NCI-H1092 (cell line): ENCODE measurements at regions not wholly inside any gene's neighbourhood (a gene's known extent, or its start where the extent isn't known, plus 50 kb on each side); places are given as distances from the start of the nearest gene placed in this dataset.

Source experiments
- DNase-seq: peaks from one replicate; lab custom pipeline; 2025; lab: John Stamatoyannopoulos, UW

DNA sequence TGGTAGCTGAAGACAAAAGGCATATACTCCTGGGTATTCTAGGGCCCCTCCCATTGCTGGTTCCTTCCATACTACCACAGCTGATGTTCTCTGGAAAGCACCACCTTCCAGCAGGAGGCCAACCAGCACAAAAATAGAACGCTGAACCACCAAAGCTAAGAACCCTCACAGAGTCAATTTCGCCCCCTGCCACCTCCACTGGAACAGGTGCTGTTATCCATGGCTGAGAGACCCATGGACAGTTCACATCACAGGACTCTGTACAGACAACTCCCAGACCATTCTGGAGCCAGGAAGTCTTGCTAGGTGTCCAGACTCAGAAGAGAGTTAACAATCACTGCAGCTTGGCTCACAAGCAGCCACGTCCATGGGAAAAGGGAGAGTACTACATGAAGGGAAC is 1851.5 kb upstream of the NUDT12 start:
- DNase-seq: no peak

- no peak for DNase-seq
These were observed 1850.9 kb upstream of the NUDT12 start for GRCh38 chr5:105413406-105413990.

DNA sequence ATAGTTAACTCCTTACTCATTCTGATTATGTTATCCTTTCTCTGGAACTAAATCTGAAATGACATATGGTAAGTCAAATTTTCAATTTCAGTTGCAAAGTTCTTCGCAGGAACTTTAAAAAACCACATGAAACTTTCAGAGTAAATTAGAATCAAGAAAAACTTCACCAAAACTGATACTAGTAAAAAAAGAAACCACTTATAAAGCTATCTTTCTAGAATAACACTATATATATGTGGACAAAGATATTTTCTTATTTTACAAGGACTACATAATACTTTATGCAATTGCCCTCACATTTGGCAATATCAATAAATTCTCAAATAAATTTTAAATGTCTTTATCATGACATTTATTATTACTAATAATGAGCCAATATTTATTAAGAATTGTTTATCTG is 1847.1 kb upstream of the NUDT12 start:
- no peak for DNase-seq

DNA sequence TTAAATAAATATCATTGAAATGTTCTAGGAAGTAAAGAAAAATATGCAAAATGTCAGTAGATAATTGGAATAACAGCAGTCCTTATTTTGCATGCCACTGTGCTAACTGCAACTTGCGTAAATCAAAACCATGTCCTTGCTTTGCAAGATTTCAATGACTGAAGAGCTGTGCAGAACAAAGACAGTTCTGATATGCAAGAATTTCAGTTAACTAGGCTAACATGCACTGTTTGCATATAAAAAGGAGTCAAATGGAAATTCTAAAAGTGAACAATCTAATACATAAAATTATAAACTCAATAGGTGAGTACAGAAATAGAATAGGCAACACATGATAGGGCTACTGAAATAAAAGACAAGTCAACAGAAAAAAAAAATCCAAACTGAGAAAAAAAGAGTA is 1844.6 kb upstream of the NUDT12 start:
- no peak for DNase-seq

DNA sequence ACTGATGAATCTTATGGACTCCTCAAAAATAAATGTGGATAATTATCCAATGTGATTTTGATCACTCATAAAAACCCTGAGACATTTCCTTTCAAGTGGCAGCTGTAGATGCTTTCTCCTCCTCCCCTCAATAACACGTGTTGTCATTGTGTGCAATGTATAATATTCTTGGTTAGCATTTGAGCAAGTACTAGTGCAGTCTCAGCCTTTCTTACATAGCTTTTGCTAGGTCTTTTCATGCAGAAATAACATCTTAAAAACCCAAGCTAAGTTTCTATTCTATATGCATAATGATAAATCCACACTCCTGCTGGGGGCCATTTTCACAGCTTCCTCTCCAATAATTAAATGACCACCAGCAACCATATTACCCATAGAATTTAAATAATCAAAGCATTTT is 1835.2 kb upstream of the NUDT12 start:
- DNase-seq: no peak

DNA sequence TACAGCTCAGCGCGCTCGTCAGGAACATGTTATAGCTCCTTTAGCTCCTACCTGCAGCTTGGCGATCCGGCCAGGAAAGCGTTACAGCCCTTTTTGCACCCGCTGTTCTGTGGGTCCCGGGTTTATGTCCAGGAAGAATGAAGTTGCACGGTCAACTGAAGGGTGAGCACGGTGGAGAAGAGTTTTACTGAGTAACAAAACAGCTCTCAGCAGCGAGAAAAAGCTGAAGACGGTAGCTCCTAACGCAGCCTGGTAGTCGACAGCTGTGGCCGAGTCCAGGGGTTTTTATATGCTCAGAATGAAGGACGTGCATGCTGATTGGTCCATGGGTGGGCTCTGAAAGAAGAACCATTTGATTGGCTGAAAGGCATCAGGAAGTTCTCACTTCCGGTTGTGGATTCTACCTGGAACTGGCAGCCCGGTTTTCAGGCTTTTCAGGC is 1830.1 kb upstream of the NUDT12 start:
- no peak for DNase-seq

GRCh38 chr5:105392122-105392709 is 1829.6 kb upstream of the NUDT12 start:
- DNase-seq: no peak

- DNase-seq: no peak
These were observed 1817.5 kb upstream of the NUDT12 start for GRCh38 chr5:105380126-105380525.

- DNase-seq: no peak
These were observed 1808.6 kb upstream of the NUDT12 start for GRCh38 chr5:105371169-105371568.

DNA sequence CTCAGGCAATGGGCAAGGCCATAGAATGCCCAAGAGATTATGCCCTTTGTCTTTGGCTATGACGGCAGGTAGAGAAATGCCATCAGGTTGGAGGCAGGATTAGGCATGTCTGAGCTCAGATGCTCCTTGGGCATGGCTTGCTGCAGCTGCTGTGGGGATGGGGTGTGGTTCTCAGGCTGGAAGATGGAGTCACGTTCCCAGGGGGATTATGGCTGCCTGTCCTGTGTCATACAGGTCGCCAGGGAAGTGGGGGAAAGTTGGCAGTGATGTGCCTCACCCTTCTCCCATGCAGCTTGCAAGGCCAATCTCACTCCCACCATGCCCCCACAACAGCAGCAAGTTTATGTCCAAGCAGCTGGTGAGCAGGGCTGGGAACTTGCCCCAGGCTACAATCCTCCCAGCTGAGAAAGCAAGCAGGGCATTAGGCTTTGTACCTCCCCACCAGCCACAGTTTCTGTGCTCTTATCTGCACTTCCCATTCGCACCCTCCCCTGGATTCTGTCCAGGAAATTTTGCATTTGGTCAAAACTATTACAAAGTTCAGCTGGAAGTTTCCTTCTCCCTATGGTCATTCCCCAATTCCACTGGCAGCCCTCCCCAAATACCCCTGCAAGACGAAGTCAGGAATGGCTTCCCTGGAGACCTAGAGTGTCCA is 1788.0 kb upstream of the NUDT12 start:
- no peak for DNase-seq

GRCh38 chr5:105331558-105331957 is 1769.0 kb upstream of the NUDT12 start:
- no peak for DNase-seq

GRCh38 chr5:105330185-105330584 is 1767.6 kb upstream of the NUDT12 start:
- DNase-seq: no peak

- no peak for DNase-seq
These were observed 1742.3 kb upstream of the NUDT12 start for GRCh38 chr5:105304859-105305258.

GRCh38 chr5:105288946-105289345 is 1726.4 kb upstream of the NUDT12 start:
- DNase-seq: no peak

GRCh38 chr5:105283134-105283533 is 1720.5 kb upstream of the NUDT12 start:
- DNase-seq: no peak

GRCh38 chr5:105274079-105274478 is 1711.5 kb upstream of the NUDT12 start:
- DNase-seq: no peak

GRCh38 chr5:105263515-105263914 is 1700.9 kb upstream of the NUDT12 start:
- DNase-seq: no peak

GRCh38 chr5:105259581-105260217 is 1697.1 kb upstream of the NUDT12 start:
- DNase-seq: no peak

DNA sequence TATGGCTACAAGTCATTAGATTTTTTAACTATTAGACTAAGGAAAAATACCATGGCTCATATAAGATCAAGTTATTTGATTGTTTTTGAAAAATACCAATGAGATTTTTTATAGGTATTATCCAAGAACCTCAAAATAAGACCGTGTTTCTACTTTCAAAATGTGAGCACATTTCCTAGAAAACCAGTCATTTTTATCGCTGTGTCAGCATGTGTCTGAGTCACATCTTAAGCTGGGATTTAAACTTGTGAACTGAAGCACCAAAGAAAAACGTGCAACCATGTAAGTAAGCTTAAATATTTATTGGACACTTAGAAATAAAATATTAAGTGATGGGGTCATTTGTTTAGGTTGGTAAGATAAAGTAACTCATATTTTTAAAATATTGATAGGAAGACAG is 1676.0 kb upstream of the NUDT12 start:
- no peak for DNase-seq

- DNase-seq: peak; percentile 0
These were observed 1668.0 kb upstream of the NUDT12 start for GRCh38 chr5:105230516-105231157.

DNA sequence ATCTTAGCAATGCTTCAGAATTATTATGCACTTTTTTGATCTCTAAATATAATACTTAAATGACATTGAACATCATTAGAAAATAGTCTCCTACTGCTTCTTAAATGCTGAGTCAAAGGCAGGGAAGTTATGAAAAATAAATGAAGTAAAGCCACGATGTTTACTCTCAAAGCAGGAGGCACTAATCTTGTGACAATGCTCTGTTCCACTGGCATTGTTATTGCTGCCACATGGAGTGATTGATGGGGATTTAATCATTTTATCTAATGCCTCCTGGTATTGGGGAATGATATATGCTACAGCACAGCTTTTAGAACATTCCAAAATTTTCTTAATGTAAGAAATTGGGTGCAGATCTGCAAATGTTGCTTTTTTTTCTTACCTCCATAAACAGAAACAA is 1655.4 kb upstream of the NUDT12 start:
- no peak for DNase-seq

GRCh38 chr5:105213078-105213477 is 1650.5 kb upstream of the NUDT12 start:
- no peak for DNase-seq

- DNase-seq: no peak
These were observed 1644.5 kb upstream of the NUDT12 start for GRCh38 chr5:105207066-105207465.
